H9 (cell line): ENCODE measurements at regions not wholly inside any gene's neighbourhood (a gene's known extent, or its start where the extent isn't known, plus 50 kb on each side); places are given as distances from the start of the nearest gene placed in this dataset.
A peak's percentile ranks its signal among the peaks of the same experiment; 100 is the strongest.

ENCODE experiments used
- DNase-seq: peaks from one replicate; pipeline ENCODE4 v3.0.0-alpha.2; 2017
- H2AFZ ChIP-seq: one replicate; pipeline ENCODE4 v1.6.1; 2013; ENCODE audit warnings: mild to moderate bottlenecking, low read length, control low read depth, moderate library complexity
- H2AK5ac ChIP-seq: 2 replicates; pipeline ENCODE4 v1.6.1; 2013; ENCODE audit warnings: low read length, control low read depth, mixed read lengths; ENCODE audit not compliant: insufficient read length
- H2BK120ac ChIP-seq: one replicate; pipeline ENCODE4 v1.6.1; 2013; ENCODE audit warnings: low read depth, mild to moderate bottlenecking, low read length, control low read depth, inconsistent platforms; ENCODE audit not compliant: poor library complexity, severe bottlenecking
- H2BK12ac ChIP-seq: 2 replicates; pipeline ENCODE4 v1.6.1; 2013; ENCODE audit warnings: low read length, control low read depth, mixed read lengths, low read depth; ENCODE audit not compliant: insufficient read length
- H2BK15ac ChIP-seq: 2 replicates; pipeline ENCODE4 v1.6.1; 2013; ENCODE audit warnings: low read depth, low read length, control low read depth
- H2BK20ac ChIP-seq: one replicate; pipeline ENCODE4 v1.6.1; 2013; ENCODE audit warnings: low read depth, mild to moderate bottlenecking, low read length, control low read depth, inconsistent platforms; ENCODE audit not compliant: poor library complexity, severe bottlenecking
- H2BK5ac ChIP-seq: 2 replicates; pipeline ENCODE4 v1.6.1; 2013; ENCODE audit warnings: low read length, control low read depth, mixed read lengths; ENCODE audit not compliant: insufficient read length
- H3K14ac ChIP-seq: 2 replicates; pipeline ENCODE4 v1.6.1; 2013; ENCODE audit warnings: low read length, control low read depth; ENCODE audit not compliant: insufficient read depth
- H3K18ac ChIP-seq: 2 replicates; pipeline ENCODE4 v1.6.1; 2013; ENCODE audit warnings: low read depth, mild to moderate bottlenecking, mixed read lengths, low read length, control low read depth; ENCODE audit not compliant: insufficient read length
- H3K23ac ChIP-seq: 2 replicates; pipeline ENCODE4 v1.6.1; 2013; ENCODE audit warnings: low read length, control low read depth, mixed read lengths, low read depth; ENCODE audit not compliant: insufficient read length
- H3K23me2 ChIP-seq: 2 replicates; pipeline ENCODE4 v1.6.1; 2013; ENCODE audit warnings: low read depth, mild to moderate bottlenecking, mixed read lengths, low read length, control low read depth; ENCODE audit not compliant: insufficient read length, poor library complexity, severe bottlenecking
- H3K27ac ChIP-seq: 2 replicates; pipeline ENCODE4 v1.5.1; 2013; ENCODE audit warnings: low read length, control low read depth, mixed read lengths, low read depth; ENCODE audit not compliant: insufficient read length
- H3K27me3 ChIP-seq: 2 replicates; pipeline ENCODE4 v1.6.1; 2013; ENCODE audit warnings: low read length, control low read depth, inconsistent platforms; ENCODE audit not compliant: insufficient read depth
- H3K4ac ChIP-seq: 2 replicates; pipeline ENCODE4 v1.6.1; 2013; ENCODE audit warnings: low read depth, mild to moderate bottlenecking, control low read depth, inconsistent platforms, low read length, moderate library complexity
- H3K4me1 ChIP-seq: 2 replicates; pipeline ENCODE4 v1.6.1; 2013; ENCODE audit warnings: low read length, control low read depth, inconsistent platforms; ENCODE audit not compliant: insufficient read depth
- H3K4me2 ChIP-seq: 2 replicates; pipeline ENCODE4 v1.6.1; 2013; ENCODE audit warnings: low read length, control low read depth, mixed read lengths; ENCODE audit not compliant: insufficient read length, insufficient read depth
- H3K56ac ChIP-seq: 2 replicates; pipeline ENCODE4 v1.6.1; 2013; ENCODE audit warnings: low read depth, mild to moderate bottlenecking, mixed read lengths, low read length, control low read depth; ENCODE audit not compliant: insufficient read length
- H3K79me1 ChIP-seq: 2 replicates; pipeline ENCODE4 v1.6.1; 2013; ENCODE audit warnings: low read depth, mild to moderate bottlenecking, moderate library complexity, low read length, control low read depth, inconsistent platforms; ENCODE audit not compliant: insufficient read depth, poor library complexity, severe bottlenecking
- H3K79me2 ChIP-seq: 2 replicates; pipeline ENCODE4 v1.6.1; 2013; ENCODE audit warnings: low read length, control low read depth, inconsistent platforms; ENCODE audit not compliant: insufficient read depth
- H3K9ac ChIP-seq: 2 replicates; pipeline ENCODE4 v1.6.1; 2013; ENCODE audit warnings: low read length, control low read depth, mixed read lengths; ENCODE audit not compliant: insufficient read length; ENCODE audit errors: extremely low read depth
- H3K9me3 ChIP-seq: one replicate; pipeline ENCODE4 v1.6.1; 2013; ENCODE audit warnings: low read depth, low read length, inconsistent platforms; ENCODE audit not compliant: control insufficient read depth
- H3T11ph ChIP-seq: one replicate; pipeline ENCODE4 v1.6.1; 2013; ENCODE audit warnings: mild to moderate bottlenecking, low read length, control low read depth, inconsistent platforms
- H4K20me1 ChIP-seq: one replicate; pipeline ENCODE4 v1.6.1; 2013; ENCODE audit not compliant: control insufficient read depth, insufficient read length, insufficient read depth
- H4K5ac ChIP-seq: 2 replicates; pipeline ENCODE4 v1.6.1; 2013; ENCODE audit warnings: low read depth, mild to moderate bottlenecking, mixed read lengths, low read length, control low read depth; ENCODE audit not compliant: insufficient read length
- H4K8ac ChIP-seq: replicated peaks from 2 replicates; pipeline ENCODE4 v1.6.1; 2013; ENCODE audit warnings: low read length, control low read depth, mixed read lengths, low read depth; ENCODE audit not compliant: insufficient read length
- H4K91ac ChIP-seq: 2 replicates; pipeline ENCODE4 v1.6.1; 2013; ENCODE audit warnings: low read depth, mild to moderate bottlenecking, moderate library complexity, mixed read lengths, low read length, control low read depth; ENCODE audit not compliant: insufficient read length
- H3K27ac Mint-ChIP-seq, 3 experiments: 2 replicates in 2 of 3; 3 replicates in 1 of 3; pipeline ENCODE4 v1.8.0; 2020 to 2021; ENCODE audit warnings: mixed read lengths in 3 of 3, mild to moderate bottlenecking in 1 of 3, moderate library complexity in 1 of 3
- H3K27me3 Mint-ChIP-seq: 2 replicates; pipeline ENCODE4 v1.8.0; 2021; ENCODE audit warnings: low read depth, mild to moderate bottlenecking, moderate library complexity, mixed read lengths
- H3K36me3 Mint-ChIP-seq, 3 experiments: 2 replicates in 2 of 3; 3 replicates in 1 of 3; pipeline ENCODE4 v1.8.0; 2020 to 2021; ENCODE audit warnings: low read depth in 3 of 3, mixed read lengths in 3 of 3; ENCODE audit not compliant: insufficient read depth in 1 of 3
- H3K4me1 Mint-ChIP-seq, 2 experiments: 2 replicates each; pipeline ENCODE4 v1.8.0; 2020; ENCODE audit warnings: mixed read lengths in 2 of 2
- H3K4me3 Mint-ChIP-seq, 2 experiments: 2 replicates in 1 of 2; 3 replicates in 1 of 2; pipeline ENCODE4 v1.8.0; 2020 to 2021; ENCODE audit warnings: mild to moderate bottlenecking in 2 of 2, mixed read lengths in 2 of 2, moderate library complexity in 1 of 2
- H3K9me3 Mint-ChIP-seq, 2 experiments: 2 replicates in 1 of 2; 3 replicates in 1 of 2; pipeline ENCODE4 v1.8.0; 2020; ENCODE audit warnings: mild to moderate bottlenecking in 2 of 2, mixed read lengths in 2 of 2, moderate library complexity in 1 of 2
- CTCF ChIP-seq: fragments of 200-600 bp; sonication (generic); conservative IDR thresholded peaks from 3 replicates; pipeline ENCODE4 v1.8.0; 2021; ENCODE audit warnings: antibody characterized with exemption, mild to moderate bottlenecking
- WGBS: extraction: QIAGEN DNeasy Blood & Tissue Kit; methylation state at CpG from one replicate; pipeline ENCODE4 v1.1.7; 2013; ENCODE audit warnings: missing lambda C conversion rate, low lambda C conversion rate, mixed read lengths; ENCODE audit not compliant: insufficient read length; ENCODE audit errors: extremely low coverage; 5-methylcytosine and 5-hydroxymethylcytosine counted together

- Histone ChIP-seq H3T11ph (no peak overlapping the region), H3K23me2 (no peaks in the 10 kb centered on the region), H3K18ac (no peak overlapping the region), H3K4me1 (no peaks in the 10 kb centered on the region), H2BK120ac (no peak overlapping the region), H3K56ac (no peak overlapping the region), H2BK5ac (no peak overlapping the region), H3K27me3 (no peaks in the 10 kb centered on the region), H4K8ac (no peak overlapping the region), H3K23ac (no peak overlapping the region), H2BK12ac (no peak overlapping the region), H3K79me2 (no peaks in the 10 kb centered on the region), H3K4ac (no peak overlapping the region), H2AK5ac (no peak overlapping the region), H3K79me1 (no peaks in the 10 kb centered on the region), H3K9ac (no peak overlapping the region), H3K14ac (no peak overlapping the region), H2AFZ (no peak overlapping the region), H3K27ac (no peak overlapping the region), H4K5ac (no peak overlapping the region), H3K4me2 (no peak overlapping the region), H2BK20ac (no peak overlapping the region), H4K20me1 (no peaks in the 10 kb centered on the region), H4K91ac (no peak overlapping the region), H3K9me3 (no peaks in the 10 kb centered on the region), H2BK15ac (no peak overlapping the region)
- TF ChIP-seq CTCF: no peak
- Mint-ChIP-seq H3K27ac (peak overlapping the region in 1 of 3 experiments; percentile 55; a peak in 1 of 7 replicates), H3K9me3 (peaks cover 9 to 14% of the 10 kb centered on the region in 2 experiments; a peak in 4 of 5 replicates), H3K4me3 (no peak overlapping the region), H3K4me1 (peaks cover 23 to 24% of the 10 kb centered on the region in 2 experiments), H3K27me3 (peaks cover 3% of the 10 kb centered on the region; the same call in 1 of the 2 replicates), H3K36me3 (peaks cover 7 to 11% (median 8%) of the 10 kb centered on the region in 3 experiments; a peak in 5 of 7 replicates)
- WGBS: no CpG with 5 or more reads among the region's 15 CpGs
- no peak for DNase-seq
Measured at GRCh38 chr1:8154621-8155052, 128.5 kb upstream of the ERRFI1 start.
